Fibroblast of peridontal ligament (primary cell): ENCODE measurements at regions not wholly inside any gene's neighbourhood (a gene's known extent, or its start where the extent isn't known, plus 50 kb on each side); places are given as distances from the start of the nearest gene placed in this dataset.
A peak's percentile ranks its signal among the peaks of the same experiment; 100 is the strongest.
"Not testable (repeated sequence)": the region's sequence is repeated elsewhere in the genome, so short reads cannot be mapped to it uniquely, and the experiment has no call there.

Experiments used
- DNase-seq: peaks from one replicate; pipeline ENCODE4 v3.0.0-alpha.2; 2010; ENCODE audit errors: extremely low read depth

DNA sequence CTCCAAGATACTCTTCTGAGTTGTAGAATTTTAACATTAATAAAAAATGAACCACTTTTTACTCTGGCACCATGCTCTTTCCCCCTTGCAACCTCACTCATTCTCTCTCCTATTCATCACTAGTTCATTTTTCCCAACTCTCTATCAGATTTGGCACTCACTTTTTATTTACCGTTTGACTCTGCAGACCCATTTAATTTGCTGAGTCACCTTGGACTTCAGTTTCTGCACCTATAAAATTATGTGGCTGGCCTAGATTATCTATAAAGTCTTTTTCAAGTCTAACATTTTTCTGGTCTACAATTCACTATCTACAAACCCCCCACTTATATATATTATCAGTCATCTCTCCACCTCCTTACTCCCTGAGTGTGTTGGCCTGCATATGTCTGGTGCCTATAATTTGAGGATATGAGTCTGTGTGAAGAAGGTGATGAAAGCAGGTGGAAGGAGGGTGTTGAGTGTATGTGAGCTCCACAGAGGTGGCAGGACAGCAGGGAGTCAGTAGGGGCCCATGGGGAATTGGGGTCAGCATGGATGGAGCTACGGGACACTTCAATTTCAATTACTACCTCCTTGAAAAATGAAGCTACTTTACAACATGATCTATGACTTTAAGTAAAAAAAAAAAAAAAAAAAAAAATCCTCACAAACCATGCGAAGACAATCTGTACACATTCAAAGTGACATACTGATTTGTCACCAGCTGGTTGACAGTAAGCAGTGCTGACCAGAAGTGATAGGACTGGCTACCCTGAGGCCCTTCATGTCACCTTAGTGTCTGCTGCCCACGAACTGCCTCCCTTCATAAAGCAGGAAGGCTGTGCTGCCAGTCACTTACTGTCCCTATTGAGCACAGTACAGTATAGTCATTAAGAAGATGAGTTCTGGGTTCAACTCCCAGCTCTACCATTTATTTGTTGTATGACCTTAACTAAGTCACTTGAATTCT is 334.2 kb upstream of the IL12A start:
- DNase-seq, result no peak

DNA sequence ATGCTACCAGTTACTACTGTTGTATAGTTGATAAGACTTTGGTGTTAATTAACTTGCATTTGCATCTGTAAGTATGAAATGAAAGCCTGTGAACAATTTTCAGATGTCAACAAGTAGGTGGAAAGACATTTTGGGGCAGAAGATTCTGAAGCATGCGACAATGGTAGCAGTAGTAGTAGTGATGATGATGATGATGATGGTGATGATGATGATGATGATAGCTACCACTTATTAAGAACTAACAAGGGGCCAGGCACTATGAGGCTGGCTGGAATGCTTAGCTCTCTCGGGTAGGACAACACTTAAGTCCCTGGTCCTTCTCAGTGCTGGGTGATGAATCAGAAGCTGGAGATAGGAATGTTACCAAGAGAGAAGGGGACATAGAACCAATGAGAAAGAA is 333.4 kb upstream of the IL12A start:
- DNase-seq, result no peak

- no peak for DNase-seq
Measured at GRCh38 chr3:159657176-159657575, 331.5 kb upstream of the IL12A start.

- no peak for DNase-seq
Measured at GRCh38 chr3:159657629-159658028, 331.0 kb upstream of the IL12A start.

DNA sequence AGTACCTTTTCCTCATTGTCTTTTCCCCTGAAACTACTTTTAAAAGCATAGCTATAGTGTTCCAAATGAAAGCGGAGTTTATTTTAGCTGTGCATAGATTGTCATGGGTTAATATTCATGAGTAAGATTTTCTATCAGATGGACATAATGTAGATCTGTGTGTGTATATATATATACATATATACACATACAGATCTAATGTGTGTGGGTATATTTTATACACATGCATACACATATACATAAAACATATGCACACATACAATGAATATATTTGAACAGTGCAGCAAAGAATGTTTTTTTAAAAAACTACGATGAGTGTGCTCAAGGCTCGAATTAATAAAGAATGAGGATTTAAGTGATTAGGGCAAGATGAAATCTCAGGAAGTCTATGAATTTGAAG is 328.3 kb upstream of the IL12A start:
- DNase-seq, result no peak

DNA sequence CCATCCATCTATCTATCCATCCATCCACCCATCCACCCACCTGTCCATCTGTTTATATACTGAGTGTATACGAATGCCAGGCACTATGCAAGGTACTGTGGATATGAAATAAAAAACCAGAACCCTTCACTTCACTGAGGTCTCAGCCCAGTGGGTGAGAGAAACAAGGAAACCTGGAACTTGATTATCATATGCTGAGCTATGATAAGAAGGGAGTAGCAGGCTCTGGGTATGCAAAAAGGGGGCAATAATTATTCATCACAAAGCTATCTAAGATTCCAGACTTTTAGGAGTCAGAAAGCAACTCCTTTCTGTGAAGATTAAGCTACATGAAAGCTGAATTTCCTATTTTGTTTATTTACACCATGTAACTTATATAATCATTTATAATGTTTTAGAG is 327.7 kb upstream of the IL12A start:
- no peak for DNase-seq

GRCh38 chr3:159662549-159662948 is 326.1 kb upstream of the IL12A start:
- DNase-seq, result no peak

GRCh38 chr3:159664006-159664405 is 324.6 kb upstream of the IL12A start:
- no peak for DNase-seq

DNA sequence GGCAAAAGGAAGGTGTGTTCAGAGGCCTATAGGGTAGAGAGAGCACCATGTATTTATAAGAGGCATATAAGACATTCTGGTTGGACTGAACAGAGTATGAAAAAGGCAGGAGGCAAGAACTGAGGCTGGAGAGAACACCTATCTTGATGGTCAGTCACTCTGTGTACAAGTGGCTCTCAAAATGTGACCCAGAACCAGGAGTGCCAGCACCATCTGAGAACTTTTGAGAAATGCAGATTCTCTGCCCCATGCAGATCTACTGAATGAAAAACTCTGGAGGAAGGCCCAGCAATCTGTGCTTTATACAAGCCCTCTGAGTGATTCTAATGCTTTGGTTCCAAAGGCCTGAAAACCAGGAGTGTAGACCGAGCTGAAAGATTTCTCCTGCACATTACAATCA is 324.0 kb upstream of the IL12A start:
- DNase-seq, result no peak

DNA sequence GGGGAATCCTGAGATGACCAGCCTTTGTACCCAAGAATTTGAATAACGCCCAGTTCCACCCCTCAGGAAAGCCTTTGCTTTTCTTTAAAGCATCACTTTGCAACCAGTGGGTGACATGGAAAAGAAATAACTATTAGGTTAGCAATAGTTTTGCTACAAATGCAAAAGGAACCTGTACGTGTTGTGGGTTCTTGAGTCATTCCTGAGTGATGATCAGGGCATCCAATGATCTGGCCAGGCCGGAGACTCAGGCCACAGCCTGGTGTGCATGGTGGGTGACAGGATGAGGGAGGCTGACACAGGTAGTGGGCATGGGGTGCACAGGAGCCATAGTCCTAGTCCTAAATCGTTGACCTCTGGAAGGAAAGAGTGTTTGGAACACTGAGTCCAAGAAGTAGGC is 321.4 kb upstream of the IL12A start:
- no peak for DNase-seq

GRCh38 chr3:159668461-159668860 is 320.2 kb upstream of the IL12A start:
- DNase-seq, result no peak

DNA sequence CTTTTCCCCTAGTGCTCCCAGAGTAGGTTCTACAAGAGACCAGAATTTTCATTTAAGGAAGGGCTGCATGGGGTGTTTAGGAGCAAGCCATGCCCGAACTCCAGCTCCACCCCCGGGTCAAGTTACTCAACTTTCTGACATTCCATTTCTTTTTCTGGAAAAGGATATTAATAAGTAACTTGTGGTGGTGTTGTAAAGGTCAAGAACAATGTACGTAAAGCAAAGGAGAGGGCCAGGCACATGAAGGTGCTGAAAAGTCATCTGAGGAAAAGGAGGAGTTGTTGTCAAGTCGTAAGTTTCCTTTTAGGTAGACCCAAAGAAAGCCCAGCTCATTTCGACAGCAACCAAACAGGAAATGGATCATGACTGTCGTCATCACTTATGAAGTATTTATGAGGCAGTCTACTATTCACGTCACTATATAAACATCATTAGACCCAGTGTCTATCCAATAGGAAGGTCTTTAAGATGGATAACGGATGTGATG is 319.6 kb upstream of the IL12A start:
- DNase-seq, result peak; percentile 18

GRCh38 chr3:159669766-159670165 is 318.9 kb upstream of the IL12A start:
- DNase-seq, result no peak

- DNase-seq, result no peak
Measured at GRCh38 chr3:159672728-159673688, 315.6 kb upstream of the IL12A start.

- no peak for DNase-seq
Measured at GRCh38 chr3:159674583-159674982, 314.1 kb upstream of the IL12A start.

- no peak for DNase-seq
Measured at GRCh38 chr3:159675285-159675684, 313.4 kb upstream of the IL12A start.

DNA sequence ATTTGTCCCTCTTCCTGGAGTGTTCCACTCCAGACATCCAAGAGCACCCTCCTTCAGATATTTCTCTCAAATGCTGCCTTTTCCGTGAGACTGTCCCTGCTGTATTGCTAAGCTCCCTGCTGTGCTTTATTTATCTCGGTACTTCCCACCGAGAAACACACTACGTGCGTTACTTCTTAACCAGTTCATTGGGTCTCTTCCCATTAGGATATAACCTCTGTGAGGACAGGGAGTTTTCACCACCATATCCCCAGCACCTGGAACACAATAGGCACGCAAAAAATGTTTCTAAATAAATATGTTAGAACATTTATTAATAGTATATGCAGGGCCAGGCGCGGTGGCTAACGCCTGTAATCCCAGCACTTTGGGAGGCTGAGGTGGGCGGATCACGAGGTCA is 308.7 kb upstream of the IL12A start:
- no peak for DNase-seq

GRCh38 chr3:159681717-159682116 is 306.9 kb upstream of the IL12A start:
- not testable (repeated sequence) for DNase-seq

DNA sequence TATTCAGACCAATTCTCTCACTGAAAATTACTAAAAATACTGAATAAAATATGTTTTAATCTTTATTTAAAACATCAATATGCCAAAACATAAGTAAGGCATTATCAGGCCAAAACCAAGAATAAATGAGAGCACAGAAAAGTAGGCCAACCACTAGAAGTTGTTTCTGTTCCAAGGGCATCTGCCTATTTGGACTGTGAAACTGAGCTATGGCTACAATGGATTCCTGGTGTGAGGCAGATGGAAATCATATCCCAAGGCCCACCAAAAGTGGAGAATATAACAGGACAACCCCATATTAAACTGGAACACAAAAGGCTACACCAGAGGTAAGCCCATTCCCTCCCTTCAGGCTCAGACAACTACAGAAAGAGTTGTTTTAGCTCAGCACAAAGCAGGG is 302.8 kb upstream of the IL12A start:
- peak; percentile 54 for DNase-seq

DNA sequence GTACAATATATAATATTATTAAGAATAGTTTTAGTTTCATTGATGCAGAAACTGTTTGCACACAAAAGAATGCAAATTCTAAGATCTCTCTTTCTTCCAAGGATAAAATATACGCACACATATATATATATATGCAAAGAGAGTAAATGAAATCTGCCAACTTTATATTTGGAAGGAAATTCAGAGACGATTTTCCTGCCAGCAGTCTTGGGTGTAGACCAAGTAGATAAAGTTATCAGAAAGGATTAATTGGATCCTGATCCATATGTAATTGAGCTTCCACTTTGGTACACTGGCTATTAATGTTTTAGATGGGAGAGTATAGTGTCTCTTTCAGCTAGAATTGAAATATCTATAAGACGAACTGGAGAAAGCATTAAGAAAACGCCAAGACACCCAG is 295.4 kb upstream of the IL12A start:
- no peak for DNase-seq

- DNase-seq, result peak; percentile 69
Measured at GRCh38 chr3:159711560-159712333, 276.9 kb upstream of the IL12A start.

DNA sequence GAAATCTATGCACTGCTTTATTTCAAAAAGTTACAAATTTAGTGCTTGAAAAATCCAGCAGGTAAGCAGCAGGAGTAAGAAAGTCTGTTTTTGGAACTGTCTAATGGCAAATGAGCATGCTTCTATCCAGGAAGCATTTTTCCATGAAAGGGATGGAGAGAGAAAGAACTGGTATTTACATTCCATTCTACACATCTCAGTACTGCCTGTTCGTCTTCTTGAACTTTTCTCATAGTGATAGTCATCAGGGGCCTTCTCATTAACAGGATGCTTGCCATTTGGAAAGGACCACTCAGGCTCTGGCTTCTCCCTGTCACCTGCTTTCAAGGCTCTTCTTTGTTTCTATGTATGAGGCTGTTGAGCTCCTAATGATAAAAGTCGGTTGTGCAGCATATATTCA is 267.3 kb upstream of the IL12A start:
- DNase-seq, result no peak
